Activated CD4-positive, alpha-beta T cell treated with anti-CD3 and anti-CD28 coated beads, Interleukin-2, amount 10 ng/mL, durations not matched to agents 24 days and 14 days (primary cell): ENCODE measurements at regions not wholly inside any gene's neighbourhood (a gene's known extent, or its start where the extent isn't known, plus 50 kb on each side); places are given as distances from the start of the nearest gene placed in this dataset.

Experiments
- DNase-seq: peaks from one replicate; pipeline ENCODE4 v3.0.0; 2022
- H3K27ac Mint-ChIP-seq: one replicate; pipeline ENCODE4 v1.8.0; 2022; ENCODE audit warnings: mild to moderate bottlenecking, mixed read lengths
- H3K27me3 Mint-ChIP-seq: one replicate; pipeline ENCODE4 v1.8.0; 2022; ENCODE audit warnings: mixed read lengths
- H3K36me3 Mint-ChIP-seq: one replicate; pipeline ENCODE4 v1.8.0; 2022; ENCODE audit warnings: low read depth, mild to moderate bottlenecking, mixed read lengths
- H3K4me1 Mint-ChIP-seq: one replicate; pipeline ENCODE4 v1.8.0; 2021; ENCODE audit warnings: mixed read lengths
- H3K4me3 Mint-ChIP-seq: one replicate; pipeline ENCODE4 v1.8.0; 2022; ENCODE audit warnings: mild to moderate bottlenecking, moderate library complexity, mixed read lengths
- H3K9me3 Mint-ChIP-seq: one replicate; pipeline ENCODE4 v1.8.0; 2021; ENCODE audit warnings: mixed read lengths
- intact Hi-C: fragments of 100-400 bp; cut with micrococcal nuclease; formaldehyde crosslinking; loops from one replicate; pipeline ENCODE4 v1.15.1; 2023

DNA sequence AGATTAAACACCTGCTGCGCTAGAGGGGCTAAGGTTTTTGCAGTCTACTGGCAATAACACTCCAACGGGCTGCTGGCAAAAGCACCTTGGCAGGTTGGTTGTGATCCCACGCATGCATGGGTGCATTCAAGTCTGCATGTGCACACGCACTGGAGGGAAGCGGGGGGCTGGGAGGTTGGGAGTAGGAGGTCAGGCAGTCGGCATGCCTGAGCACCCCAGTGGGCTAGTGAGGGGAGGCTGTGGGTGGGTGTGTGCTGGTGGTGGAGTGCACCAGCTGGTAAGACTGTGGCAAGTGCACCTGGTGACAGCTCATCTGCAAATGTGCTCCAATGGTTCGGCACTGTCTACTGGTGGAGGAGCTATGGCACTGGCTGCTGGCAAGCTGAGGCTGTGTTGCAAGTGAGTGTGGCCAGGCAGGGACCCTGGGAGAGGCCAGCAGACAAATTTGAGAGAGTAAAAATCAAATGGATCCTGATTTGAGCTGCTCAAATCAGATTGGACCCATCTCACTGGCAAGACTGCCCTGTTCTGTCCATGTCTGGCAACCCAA lies 460.6 kb upstream of the DSEL start:
- H3K4me1 Mint-ChIP-seq, result no peaks in the 10 kb centered on the region
- no peak for DNase-seq
- H3K9me3 Mint-ChIP-seq, result no peaks in the 10 kb centered on the region
- H3K36me3 Mint-ChIP-seq, result no peaks in the 10 kb centered on the region
- no peak overlapping the region for H3K27ac Mint-ChIP-seq
- intact Hi-C loops, result no loop called here
- no peaks in the 10 kb centered on the region for H3K27me3 Mint-ChIP-seq
- H3K4me3 Mint-ChIP-seq, result no peak overlapping the region

DNA sequence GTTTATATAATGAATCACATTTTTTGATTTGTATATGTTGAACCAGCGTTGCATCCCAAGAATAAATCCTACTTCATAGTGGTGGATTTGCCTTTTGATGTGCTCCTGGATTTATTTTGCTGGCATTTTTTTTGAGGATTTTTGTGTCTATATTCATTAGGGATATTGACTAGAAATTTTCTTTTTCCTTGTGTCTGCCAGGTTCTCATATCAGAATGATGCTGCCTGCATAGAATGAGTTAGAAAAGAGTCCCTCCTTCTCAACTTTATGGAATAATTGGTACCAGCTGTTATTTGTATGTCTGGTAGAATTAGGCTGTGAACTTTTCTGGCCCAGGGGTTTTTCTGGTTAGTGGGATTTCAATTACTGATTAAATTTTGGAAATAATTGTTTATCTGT lies 457.4 kb upstream of the DSEL start:
- no peak overlapping the region for H3K27ac Mint-ChIP-seq
- no peaks in the 10 kb centered on the region for H3K9me3 Mint-ChIP-seq
- DNase-seq, result no peak
- no peak overlapping the region for H3K4me3 Mint-ChIP-seq
- no peaks in the 10 kb centered on the region for H3K27me3 Mint-ChIP-seq
- intact Hi-C loops, result no loop called here
- H3K36me3 Mint-ChIP-seq, result no peaks in the 10 kb centered on the region
- H3K4me1 Mint-ChIP-seq, result no peaks in the 10 kb centered on the region

DNA sequence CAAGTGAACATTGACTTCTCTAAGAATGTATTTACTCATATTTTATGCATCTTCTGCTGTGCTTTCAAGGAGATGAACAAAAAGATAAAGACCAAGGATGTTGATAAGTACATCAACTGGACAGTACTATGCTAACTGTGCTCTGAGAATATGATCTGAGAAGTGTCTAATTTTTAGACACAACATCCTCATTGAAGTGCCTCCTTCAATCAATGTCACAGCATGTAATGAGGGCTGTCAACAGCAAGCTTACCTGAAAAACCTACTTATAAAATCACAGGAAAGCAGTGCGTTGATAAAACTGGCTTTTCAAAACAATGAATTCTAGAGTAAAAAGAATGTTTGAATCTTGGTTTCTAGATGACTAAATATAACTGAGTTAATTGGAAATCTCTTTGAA lies 452.9 kb upstream of the DSEL start:
- Mint-ChIP-seq H3K4me3 (no peak overlapping the region), H3K9me3 (no peaks in the 10 kb centered on the region), H3K27me3 (no peaks in the 10 kb centered on the region), H3K4me1 (no peaks in the 10 kb centered on the region), H3K36me3 (no peaks in the 10 kb centered on the region), H3K27ac (no peak overlapping the region)
- intact Hi-C loops, result no loop called here
- DNase-seq, result no peak

DNA sequence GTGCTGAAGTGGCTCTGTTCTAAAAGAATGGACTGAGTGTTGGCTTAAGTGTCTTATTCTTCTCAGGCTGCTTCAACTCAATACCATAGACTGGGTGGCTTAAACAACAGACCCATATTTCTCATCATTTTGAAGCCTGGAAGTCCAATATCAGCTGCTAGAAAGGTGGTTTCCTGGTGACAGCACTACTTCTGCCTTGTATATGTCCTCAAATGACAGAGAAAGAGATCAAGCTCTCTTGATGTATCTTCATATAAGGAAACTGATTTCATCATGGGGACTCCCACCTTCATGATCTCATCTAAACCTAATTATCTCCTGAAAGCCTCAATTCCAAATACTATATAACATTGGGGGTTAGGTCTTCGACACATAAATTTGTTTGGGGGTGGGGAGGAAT lies 449.7 kb upstream of the DSEL start:
- Mint-ChIP-seq H3K27me3 (no peaks in the 10 kb centered on the region), H3K27ac (no peak overlapping the region), H3K4me1 (no peaks in the 10 kb centered on the region), H3K36me3 (no peaks in the 10 kb centered on the region), H3K9me3 (no peaks in the 10 kb centered on the region), H3K4me3 (no peak overlapping the region)
- intact Hi-C loops, result no loop called here
- no peak for DNase-seq

DNA sequence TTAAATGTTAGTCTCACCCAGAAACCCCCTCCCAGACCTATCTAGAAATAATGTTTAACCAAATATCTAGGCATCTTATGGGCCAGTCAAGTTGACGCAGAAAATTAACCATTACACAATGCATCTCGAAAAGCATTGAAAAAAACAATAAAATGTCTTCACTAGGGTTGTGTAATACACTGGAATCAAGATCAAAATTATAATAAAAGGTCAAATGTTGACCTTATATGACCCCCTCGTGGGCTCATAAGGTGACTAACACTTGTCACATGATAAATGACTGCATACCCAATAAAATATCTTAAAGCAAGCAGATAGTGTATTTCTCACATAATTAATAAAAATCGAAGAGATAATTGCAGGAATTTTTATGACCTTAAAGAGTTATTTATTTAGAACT lies 447.9 kb upstream of the DSEL start:
- DNase-seq, result no peak
- Mint-ChIP-seq H3K4me3 (no peak overlapping the region), H3K27me3 (no peaks in the 10 kb centered on the region), H3K4me1 (no peaks in the 10 kb centered on the region), H3K27ac (no peak overlapping the region), H3K9me3 (no peaks in the 10 kb centered on the region), H3K36me3 (no peaks in the 10 kb centered on the region)
- intact Hi-C loops, result no loop called here

DNA sequence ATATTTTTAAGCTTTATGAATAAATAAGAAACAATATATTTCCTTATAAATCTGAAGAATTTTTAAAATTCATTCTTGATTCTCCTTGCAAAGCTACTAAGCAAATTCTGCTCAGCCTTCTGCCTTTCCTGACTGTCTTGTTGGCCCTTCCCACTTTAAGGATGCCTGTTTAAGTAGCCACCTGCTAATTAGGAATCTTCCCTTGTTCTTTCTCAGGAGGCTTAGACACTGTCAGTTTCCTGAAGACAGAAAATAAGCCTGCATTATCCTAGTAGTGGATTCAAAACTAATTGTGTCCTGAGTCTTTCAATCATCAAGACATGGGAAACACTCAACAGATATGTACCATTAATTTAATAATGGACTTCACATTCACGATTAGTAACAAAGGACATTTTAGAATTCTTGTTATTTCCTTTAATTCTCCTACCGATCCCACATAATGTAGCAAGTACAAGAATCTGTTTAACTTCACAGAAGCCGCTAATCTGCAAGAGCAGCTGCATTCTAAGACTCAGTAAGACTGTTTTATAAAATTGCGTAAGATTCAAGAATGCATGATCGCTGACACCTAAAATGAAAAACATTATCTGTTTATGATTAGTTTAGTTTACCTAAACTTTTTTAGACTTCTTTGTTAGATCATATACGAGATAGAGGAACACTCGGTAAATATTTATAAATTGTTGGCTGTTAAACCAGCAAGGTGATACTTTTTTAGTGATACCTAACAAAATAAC lies 445.4 kb upstream of the DSEL start:
- DNase-seq, result no peak

DNA sequence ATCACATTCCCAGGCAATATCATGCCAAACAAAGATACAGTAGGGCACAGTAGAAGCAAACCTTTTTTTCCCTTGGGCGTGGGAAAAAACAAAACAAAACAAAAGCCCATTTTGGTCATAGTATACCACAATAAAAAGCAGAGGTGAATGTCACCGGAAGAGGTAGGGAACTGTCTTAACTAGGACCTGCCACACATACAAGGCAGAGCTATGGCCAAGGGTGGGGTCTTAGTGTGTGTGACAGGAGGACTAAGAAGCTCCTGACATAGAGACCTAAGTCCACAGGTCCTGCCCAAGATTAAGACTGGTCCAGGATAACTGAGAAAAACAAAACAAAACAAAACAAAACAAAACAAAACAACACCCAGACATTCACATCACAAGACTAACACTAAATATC lies 441.2 kb upstream of the DSEL start:
- intact Hi-C loops, result no loop called here
- no peaks in the 10 kb centered on the region for H3K4me1 Mint-ChIP-seq
- H3K27me3 Mint-ChIP-seq, result no peaks in the 10 kb centered on the region
- H3K4me3 Mint-ChIP-seq, result no peak overlapping the region
- no peak for DNase-seq
- H3K9me3 Mint-ChIP-seq, result no peaks in the 10 kb centered on the region
- H3K27ac Mint-ChIP-seq, result no peak overlapping the region
- no peaks in the 10 kb centered on the region for H3K36me3 Mint-ChIP-seq

More for the DNA sequence above, 445.4 kb upstream of the DSEL start:
- Mint-ChIP-seq H3K36me3 (no peaks in the 10 kb centered on the region), H3K9me3 (no peaks in the 10 kb centered on the region), H3K27ac (no peak overlapping the region), H3K4me3 (no peak overlapping the region), H3K4me1 (no peaks in the 10 kb centered on the region), H3K27me3 (no peaks in the 10 kb centered on the region)
- intact Hi-C loops, result no loop called here

DNA sequence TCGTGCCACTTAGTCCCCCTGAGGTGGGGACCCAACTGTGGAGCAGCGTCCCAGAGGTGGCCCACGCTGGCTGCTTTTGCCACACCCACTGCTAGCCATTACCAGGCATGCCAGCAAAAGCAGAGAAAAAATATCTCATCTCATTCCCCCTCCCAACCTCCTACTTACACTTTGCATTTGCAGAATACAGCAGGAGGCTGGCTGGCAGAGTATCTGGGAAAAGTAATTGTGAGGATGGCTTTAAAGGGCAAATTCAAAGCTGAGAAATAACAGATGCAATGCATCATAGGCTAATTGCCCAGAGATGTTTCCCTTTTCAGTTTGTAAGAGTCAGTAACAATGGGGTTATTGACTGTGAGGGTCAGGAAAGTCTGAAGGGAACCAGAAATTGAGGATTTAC lies 438.1 kb upstream of the DSEL start:
- no peaks in the 10 kb centered on the region for H3K36me3 Mint-ChIP-seq
- H3K9me3 Mint-ChIP-seq, result no peaks in the 10 kb centered on the region
- intact Hi-C loops, result no loop called here
- H3K27ac Mint-ChIP-seq, result no peak overlapping the region
- H3K4me3 Mint-ChIP-seq, result no peak overlapping the region
- DNase-seq, result no peak
- no peaks in the 10 kb centered on the region for H3K27me3 Mint-ChIP-seq
- H3K4me1 Mint-ChIP-seq, result no peaks in the 10 kb centered on the region

DNA sequence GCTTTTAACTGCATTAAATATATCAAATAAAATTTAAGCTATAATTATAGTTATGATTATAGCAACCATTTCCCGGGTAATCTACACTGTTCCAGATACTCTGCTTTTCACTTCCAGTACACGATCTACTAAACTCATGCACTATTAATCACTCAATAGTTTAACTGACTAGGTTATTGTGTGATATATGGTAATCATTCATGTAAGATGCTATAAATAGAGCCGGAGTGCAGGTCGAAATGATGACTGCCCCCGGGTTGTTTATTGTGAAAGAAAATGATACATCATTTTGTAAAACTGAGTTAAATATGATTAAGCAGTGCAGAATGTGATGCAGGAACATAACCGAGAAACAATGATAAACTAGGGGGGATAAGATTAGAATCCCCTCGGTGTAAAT lies 434.6 kb upstream of the DSEL start:
- Mint-ChIP-seq H3K27ac (no peak overlapping the region), H3K4me3 (no peak overlapping the region)

DNA sequence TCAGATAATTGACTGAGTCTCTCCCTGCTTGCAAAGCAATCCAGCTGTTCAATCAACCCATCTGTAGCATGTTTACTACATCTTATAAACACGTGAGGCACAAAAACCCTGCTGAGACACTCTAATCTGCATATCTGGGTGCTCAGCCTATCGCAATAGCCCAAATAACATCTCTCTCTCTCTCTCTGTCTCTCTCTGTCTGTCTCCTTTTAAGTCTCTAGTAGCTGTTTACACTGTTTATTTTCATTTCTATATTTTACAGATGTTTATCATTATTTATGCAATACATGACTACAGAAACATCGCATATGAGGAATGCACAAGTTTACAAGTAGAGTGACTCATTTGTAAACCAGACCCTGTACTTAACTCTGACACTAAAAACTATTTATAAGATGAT lies 422.1 kb upstream of the DSEL start:
- intact Hi-C loops, result no loop called here
- no peaks in the 10 kb centered on the region for H3K36me3 Mint-ChIP-seq
- no peaks in the 10 kb centered on the region for H3K9me3 Mint-ChIP-seq
- no peaks in the 10 kb centered on the region for H3K4me1 Mint-ChIP-seq
- DNase-seq, result no peak
- no peak overlapping the region for H3K4me3 Mint-ChIP-seq
- H3K27ac Mint-ChIP-seq, result no peak overlapping the region
- H3K27me3 Mint-ChIP-seq, result no peaks in the 10 kb centered on the region

More for the DNA sequence above, 434.6 kb upstream of the DSEL start:
- no peaks in the 10 kb centered on the region for H3K27me3 Mint-ChIP-seq
- H3K36me3 Mint-ChIP-seq, result no peaks in the 10 kb centered on the region
- no peaks in the 10 kb centered on the region for H3K9me3 Mint-ChIP-seq
- intact Hi-C loops, result no loop called here
- H3K4me1 Mint-ChIP-seq, result no peaks in the 10 kb centered on the region
- no peak for DNase-seq

DNA sequence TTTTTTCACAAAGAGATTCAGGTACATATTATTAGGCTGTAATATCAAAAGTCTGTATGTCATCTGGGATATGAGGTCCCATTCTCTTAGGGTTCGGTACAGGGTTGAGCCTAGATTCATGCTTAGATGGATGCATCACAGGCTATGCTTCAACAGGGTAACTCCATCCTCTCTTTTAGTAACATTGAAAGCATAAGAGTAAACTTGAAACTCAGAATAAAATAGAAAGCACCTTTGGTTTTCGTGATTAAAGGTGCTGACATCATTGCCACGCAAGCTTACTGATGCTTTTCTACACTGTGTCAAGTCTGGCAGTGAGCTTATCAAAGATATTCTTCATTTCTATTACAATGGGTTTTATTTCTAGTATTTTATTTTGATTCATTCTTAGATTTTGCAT lies 419.1 kb upstream of the DSEL start:
- intact Hi-C loops, result no loop called here
- no peaks in the 10 kb centered on the region for H3K27me3 Mint-ChIP-seq
- H3K9me3 Mint-ChIP-seq, result no peaks in the 10 kb centered on the region
- no peak for DNase-seq
- no peaks in the 10 kb centered on the region for H3K36me3 Mint-ChIP-seq
- no peak overlapping the region for H3K4me3 Mint-ChIP-seq
- H3K4me1 Mint-ChIP-seq, result no peaks in the 10 kb centered on the region
- no peak overlapping the region for H3K27ac Mint-ChIP-seq

DNA sequence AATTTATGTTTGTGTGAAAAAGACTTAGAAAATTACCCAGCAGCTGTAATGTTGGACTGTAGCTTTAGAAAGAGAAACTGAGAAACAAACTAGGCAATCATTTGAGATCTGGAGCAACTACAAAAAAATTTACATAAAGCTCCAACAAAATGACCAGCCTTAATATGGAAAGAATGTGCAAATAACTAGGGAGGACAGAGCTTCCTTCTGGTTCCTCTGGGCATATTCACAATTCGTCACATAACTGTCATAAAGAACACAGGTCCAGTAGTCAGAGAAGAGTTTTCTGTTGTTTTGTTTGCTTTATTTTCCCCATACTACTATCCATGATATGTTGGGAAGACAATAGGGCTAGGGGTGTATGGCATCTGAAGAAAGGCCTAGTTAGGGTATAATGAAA lies 416.8 kb upstream of the DSEL start:
- DNase-seq, result no peak
- H3K27me3 Mint-ChIP-seq, result no peaks in the 10 kb centered on the region
- no peak overlapping the region for H3K27ac Mint-ChIP-seq
- intact Hi-C loops, result no loop called here
- H3K36me3 Mint-ChIP-seq, result no peaks in the 10 kb centered on the region
- H3K4me1 Mint-ChIP-seq, result no peaks in the 10 kb centered on the region
- no peaks in the 10 kb centered on the region for H3K9me3 Mint-ChIP-seq
- H3K4me3 Mint-ChIP-seq, result no peak overlapping the region

DNA sequence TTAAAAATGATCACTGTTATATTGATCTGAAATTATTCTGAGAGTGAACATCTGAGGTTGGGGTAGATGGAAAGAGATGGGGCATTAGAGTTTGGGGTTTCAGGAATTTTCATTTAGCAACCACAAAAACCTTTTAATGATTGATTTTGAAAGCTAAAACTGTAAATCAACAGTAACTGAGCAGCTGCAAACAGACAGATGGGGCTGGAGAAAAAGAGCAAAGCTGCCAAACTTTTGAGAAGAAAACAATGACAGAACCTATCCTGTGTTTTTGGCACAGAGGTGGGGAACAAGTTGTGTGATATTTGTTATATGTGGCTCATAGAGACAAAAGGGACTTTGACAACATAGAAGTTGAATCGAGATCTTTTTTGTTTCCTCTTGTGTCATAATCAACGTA lies 415.8 kb upstream of the DSEL start:
- no peaks in the 10 kb centered on the region for H3K36me3 Mint-ChIP-seq
- intact Hi-C loops, result no loop called here
- DNase-seq, result no peak
- H3K4me1 Mint-ChIP-seq, result no peaks in the 10 kb centered on the region
- no peaks in the 10 kb centered on the region for H3K27me3 Mint-ChIP-seq
- no peaks in the 10 kb centered on the region for H3K9me3 Mint-ChIP-seq
- no peak overlapping the region for H3K27ac Mint-ChIP-seq
- H3K4me3 Mint-ChIP-seq, result no peak overlapping the region

DNA sequence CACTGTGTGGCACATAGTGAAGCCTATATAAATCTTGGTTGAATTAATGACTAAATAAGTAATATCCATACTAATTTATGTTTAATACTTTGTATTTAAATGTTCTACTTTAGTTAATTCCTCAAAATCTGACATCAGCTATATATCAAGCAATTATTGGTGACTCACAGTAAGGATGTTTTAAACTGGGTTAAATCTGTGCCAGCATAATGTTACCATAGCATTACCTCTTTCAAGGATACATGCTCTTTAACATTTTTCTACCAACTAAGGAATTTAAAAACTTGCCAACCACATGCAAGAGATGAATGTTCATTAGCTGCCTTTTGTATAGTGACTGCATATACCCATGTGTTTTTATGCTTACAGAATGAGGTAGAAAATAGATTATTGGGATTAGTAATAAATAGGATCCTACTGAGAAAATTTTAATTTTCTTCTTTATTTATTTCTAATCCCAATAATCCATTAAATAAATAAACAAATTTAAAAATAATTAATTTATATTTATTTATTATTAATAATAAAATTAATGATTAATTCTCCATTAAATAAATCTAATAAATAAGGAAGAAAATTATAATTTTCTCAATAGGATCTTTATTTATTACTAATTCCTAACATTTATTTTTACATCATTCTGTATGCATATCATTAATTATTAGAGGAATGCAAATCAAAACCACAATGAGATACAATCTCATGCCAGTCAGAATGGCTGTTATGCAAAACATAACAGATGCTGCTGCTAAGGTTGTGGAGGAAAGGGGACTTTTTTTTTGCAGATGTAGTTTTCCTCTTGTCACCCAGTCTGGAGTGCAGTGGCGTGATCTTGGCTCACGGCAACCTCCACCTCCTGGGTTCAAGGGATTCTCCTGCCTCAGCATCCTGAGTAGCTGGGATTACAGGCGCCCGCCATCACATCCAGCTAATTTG lies 410.7 kb upstream of the DSEL start:
- DNase-seq, result no peak
- Mint-ChIP-seq H3K27me3 (no peaks in the 10 kb centered on the region), H3K9me3 (no peaks in the 10 kb centered on the region), H3K4me3 (no peak overlapping the region), H3K4me1 (no peaks in the 10 kb centered on the region), H3K27ac (no peak overlapping the region), H3K36me3 (no peaks in the 10 kb centered on the region)
- intact Hi-C loops, result no loop called here
